ENCODE measurements at regions not wholly inside any gene's neighbourhood (a gene's known extent, or its start where the extent isn't known, plus 50 kb on each side); places are given as distances from the start of the nearest gene placed in this dataset.
"Not testable (repeated sequence)": the region's sequence is repeated elsewhere in the genome, so short reads cannot be mapped to it uniquely, and the experiment has no call there.

DNA sequence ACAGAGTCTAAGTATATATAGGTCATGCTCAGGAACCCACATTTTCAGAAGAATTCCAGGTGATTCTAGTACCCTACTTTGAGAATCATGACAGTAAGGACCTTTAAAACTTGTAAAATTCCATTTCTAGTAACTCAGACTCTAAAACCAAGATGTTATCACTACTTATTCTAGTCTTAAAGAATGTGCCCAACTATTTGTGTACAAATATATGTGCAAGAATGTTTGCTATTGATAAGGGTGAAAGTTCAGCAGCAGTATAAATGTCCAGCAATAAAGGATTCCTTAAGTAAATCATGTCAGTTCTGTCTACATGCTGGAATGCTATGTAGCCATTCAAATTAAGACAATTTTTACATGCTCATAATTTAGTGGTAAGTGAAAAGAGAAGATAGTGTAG lies 71.1 kb upstream of the MAGEB2 start:
- no peak for FAIRE-seq
- DNase-seq (ENCODE audit: low read depth) = no peak
- Histone ChIP-seq H3K27me3 (ENCODE audit: control insufficient read depth, insufficient read depth, low read length) (no peaks in the 10 kb centered on the region), H3K36me3 (ENCODE audit: control insufficient read depth, insufficient read depth, low read length) (no peaks in the 10 kb centered on the region), H3K4me3 (ENCODE audit: low read depth, low read length) (no peak overlapping the region)
- TF ChIP-seq, protein P1, sequence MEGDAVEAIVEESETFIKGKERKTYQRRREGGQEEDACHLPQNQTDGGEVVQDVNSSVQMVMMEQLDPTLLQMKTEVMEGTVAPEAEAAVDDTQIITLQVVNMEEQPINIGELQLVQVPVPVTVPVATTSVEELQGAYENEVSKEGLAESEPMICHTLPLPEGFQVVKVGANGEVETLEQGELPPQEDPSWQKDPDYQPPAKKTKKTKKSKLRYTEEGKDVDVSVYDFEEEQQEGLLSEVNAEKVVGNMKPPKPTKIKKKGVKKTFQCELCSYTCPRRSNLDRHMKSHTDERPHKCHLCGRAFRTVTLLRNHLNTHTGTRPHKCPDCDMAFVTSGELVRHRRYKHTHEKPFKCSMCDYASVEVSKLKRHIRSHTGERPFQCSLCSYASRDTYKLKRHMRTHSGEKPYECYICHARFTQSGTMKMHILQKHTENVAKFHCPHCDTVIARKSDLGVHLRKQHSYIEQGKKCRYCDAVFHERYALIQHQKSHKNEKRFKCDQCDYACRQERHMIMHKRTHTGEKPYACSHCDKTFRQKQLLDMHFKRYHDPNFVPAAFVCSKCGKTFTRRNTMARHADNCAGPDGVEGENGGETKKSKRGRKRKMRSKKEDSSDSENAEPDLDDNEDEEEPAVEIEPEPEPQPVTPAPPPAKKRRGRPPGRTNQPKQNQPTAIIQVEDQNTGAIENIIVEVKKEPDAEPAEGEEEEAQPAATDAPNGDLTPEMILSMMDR (IDR thresholded peaks at IDR 0.05; ENCODE audit: insufficient read depth, low read length, severe bottlenecking) = no peak

DNA sequence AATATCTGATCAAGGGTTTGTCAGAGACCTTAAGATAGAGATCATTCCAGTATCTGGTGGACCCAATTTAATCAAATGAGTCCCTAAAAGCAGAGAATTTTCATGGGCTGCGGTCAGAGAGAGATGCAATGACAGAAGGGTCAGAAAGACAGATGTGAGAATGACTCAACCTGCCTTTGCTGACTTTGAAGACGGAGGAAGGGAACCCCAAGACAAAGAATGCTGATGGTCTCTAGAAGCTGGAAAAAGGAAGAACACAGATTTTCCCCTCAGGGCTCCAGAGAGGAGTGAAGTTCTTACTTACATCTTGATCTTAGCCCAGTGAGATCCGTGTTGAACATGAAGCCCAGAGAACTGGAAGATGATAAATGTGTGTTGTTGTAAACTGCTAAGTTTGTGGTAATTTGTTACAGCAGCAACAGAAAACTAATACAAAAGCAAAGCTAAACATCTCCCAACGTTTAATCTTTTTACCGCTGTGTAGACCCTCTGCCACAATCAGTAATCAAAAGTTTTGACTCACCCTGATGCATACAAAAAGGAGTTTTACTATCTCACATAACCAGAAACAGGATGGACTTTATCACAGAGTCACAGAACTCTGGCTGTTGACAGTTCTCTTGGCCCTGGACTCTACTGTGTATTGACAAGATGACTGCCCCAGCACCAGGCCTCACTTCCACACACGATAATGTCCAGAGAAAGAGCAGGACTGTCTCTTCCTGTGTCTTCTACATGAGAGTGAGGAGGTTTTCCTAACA lies 70.2 kb upstream of the MAGEB2 start:
- H3K36me3 ChIP-seq (ENCODE audit: control insufficient read depth, insufficient read depth, low read length) = no peaks in the 10 kb centered on the region
- no peak overlapping the region for H3K4me3 ChIP-seq (ENCODE audit: low read depth, low read length)
- H3K27me3 ChIP-seq (ENCODE audit: control insufficient read depth, insufficient read depth, low read length) = no peaks in the 10 kb centered on the region
- no peak for DNase-seq (ENCODE audit: low read depth)
- FAIRE-seq = no peak
- TF ChIP-seq, protein P1 (IDR thresholded peaks at IDR 0.05; ENCODE audit: insufficient read depth, low read length, severe bottlenecking) = no peak

DNA sequence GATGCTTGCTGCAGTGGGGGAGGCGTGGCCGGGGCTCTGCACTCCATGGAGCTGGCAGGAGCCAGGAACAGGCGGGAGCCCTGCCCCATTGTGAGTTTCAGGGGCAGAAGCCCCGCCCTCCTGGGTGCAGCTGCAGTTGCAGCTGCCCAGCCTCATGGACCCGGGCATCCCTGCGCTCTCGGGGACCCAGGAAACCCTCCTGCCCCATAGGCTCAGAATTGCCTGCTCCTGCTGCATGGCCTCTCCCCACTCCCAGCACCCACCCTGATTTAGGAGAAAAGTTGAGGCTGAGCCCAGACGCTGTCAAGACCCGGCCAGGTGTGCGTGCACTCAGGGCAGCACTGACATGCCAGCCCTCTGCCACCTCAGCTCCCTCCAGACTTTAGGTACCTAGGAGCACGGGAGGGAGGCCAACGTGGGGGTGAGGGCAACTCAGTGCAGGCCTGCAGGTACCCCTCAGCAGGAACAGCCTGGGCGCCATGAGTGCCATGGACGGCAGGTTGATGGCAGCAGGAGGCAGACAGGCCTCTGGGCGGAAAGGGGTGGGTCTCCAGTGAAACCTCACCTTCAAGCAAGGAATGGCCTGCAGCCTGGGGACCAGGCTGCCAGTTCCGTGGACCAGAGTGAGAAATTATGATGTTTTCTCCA lies 67.2 kb upstream of the MAGEB2 start:
- TF ChIP-seq, protein P1 (IDR thresholded peaks at IDR 0.05; ENCODE audit: insufficient read depth, low read length, severe bottlenecking) = no peak
- no peaks in the 10 kb centered on the region for H3K27me3 ChIP-seq (ENCODE audit: control insufficient read depth, insufficient read depth, low read length)
- DNase-seq (ENCODE audit: low read depth) = no peak
- no peaks in the 10 kb centered on the region for H3K36me3 ChIP-seq (ENCODE audit: control insufficient read depth, insufficient read depth, low read length)
- no peak for FAIRE-seq
- H3K4me3 ChIP-seq (ENCODE audit: low read depth, low read length) = no peak overlapping the region

DNA sequence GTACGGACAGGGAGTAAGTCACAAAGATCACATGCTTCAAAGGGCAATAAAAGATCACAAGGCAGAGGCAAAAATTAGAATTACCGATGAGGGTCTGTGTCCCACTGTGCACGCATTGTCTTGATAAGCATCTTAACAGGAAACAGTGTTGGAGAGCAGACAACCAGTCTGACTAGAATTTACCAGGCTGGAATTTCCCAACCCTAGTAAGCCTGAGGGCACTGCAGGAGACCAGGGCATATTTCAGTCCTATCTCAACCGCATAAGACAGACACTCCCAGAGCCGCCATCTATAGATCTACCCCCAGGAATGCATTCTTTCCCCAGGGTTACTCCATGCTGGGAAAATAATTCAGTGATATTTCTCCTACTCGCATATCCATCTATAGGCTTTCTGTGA lies 66.2 kb upstream of the MAGEB2 start:
- H3K27me3 ChIP-seq (ENCODE audit: control insufficient read depth, insufficient read depth, low read length); FAIRE-seq; H3K4me3 ChIP-seq (ENCODE audit: low read depth, low read length): not testable (repeated sequence)

DNA sequence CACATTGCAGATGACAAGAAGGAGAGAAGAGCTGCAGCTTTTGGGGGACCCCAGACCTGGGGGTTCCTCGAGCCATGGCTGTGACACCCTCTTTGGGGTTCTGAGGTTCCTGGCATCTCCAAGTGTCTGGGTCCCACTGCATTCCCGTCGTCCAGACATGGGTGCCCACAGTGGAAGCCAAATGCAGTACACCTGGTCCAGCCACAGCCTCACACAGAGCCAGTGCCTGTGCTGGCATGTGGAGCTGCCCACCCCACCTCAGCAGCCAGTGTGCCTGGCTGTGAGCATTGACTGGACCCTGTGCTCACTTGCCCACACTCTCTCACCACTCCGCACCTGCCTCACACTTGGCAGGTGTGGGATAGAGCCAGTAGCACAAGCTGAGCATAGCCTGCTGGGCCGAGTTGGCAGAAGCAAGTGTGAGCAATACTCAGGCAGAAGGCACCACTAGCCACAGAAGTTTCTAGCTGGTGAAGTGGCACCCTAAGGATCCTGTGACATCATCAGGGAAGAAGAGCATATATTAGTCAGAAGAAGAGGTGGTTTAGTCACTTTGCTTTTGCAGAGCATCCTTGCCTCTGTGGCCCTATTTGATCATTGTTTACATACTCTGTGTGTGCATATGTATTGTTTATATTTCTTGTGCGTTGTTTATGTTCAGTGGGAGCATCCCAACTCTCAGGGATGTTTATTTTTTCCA lies 65.0 kb upstream of the MAGEB2 start:
- DNase-seq (ENCODE audit: low read depth) = peak; percentile 1
- TF ChIP-seq, protein P1 (IDR thresholded peaks at IDR 0.05; ENCODE audit: insufficient read depth, low read length, severe bottlenecking) = no peak
- Histone ChIP-seq H3K27me3 (ENCODE audit: control insufficient read depth, insufficient read depth, low read length) (no peaks in the 10 kb centered on the region), H3K36me3 (ENCODE audit: control insufficient read depth, insufficient read depth, low read length) (no peaks in the 10 kb centered on the region), H3K4me3 (ENCODE audit: low read depth, low read length) (no peak overlapping the region)
- no peak for FAIRE-seq

More for the DNA sequence above, 66.2 kb upstream of the MAGEB2 start:
- DNase-seq (ENCODE audit: low read depth) = peak; percentile 2
- not testable (repeated sequence) for H3K36me3 ChIP-seq (ENCODE audit: control insufficient read depth, insufficient read depth, low read length)

DNA sequence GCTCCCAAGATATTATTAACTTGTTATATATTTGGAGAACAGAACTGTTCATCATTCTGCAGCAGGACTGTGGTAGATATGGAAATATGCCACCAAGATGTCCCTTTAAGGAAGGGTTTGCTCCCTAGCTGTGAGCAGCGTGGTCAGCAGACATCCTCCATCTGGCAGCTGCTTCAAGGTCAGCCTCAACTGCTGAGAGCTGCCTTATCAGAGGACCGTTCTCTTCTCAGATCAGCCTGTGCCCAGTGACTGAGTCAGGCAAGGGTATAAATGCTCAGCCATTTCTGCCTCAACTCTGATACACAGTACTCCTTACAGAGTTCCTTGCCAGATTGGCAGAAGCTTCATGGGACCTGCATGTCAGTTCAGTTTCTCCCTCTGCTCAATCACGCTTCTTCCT lies 63.4 kb upstream of the MAGEB2 start:
- Histone ChIP-seq H3K36me3 (ENCODE audit: control insufficient read depth, insufficient read depth, low read length) (no peaks in the 10 kb centered on the region), H3K27me3 (ENCODE audit: control insufficient read depth, insufficient read depth, low read length) (no peaks in the 10 kb centered on the region), H3K4me3 (ENCODE audit: low read depth, low read length) (no peak overlapping the region)
- no peak for FAIRE-seq
- no peak for DNase-seq (ENCODE audit: low read depth)
- TF ChIP-seq, protein P1 (IDR thresholded peaks at IDR 0.05; ENCODE audit: insufficient read depth, low read length, severe bottlenecking) = no peak
